ENCODE measurements at regions not wholly inside any gene's neighbourhood (a gene's known extent, or its start where the extent isn't known, plus 50 kb on each side); places are given as distances from the start of the nearest gene placed in this dataset.

DNA sequence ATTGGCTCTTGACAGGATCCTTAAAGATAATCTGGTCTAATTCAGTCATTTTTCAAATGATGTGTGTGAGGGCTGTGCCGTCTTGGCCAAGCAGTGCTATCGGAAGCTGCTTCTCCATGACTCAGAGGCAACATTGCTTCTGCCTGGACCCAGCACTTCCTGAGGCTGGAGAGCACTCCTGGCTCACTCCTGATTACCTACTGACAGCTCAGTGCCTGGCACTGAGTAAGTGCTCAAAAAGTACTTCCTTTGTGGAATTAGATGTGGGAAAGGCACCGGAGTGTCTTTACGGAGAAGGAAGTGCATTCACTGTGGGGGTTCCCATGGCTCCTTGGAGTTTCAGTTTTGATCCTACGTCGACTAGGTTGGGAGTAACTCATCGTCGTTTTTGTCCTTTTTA, 86.9 kb upstream of the UBE3A start:
- TF ChIP-seq CTCF (IDR thresholded peaks at IDR 0.05) (no peak), POLR2A (IDR thresholded peaks at IDR 0.05) (no peak)

All from Peyer's patch (tissue), 4 donors.